ENCODE measurements at regions not wholly inside any gene's neighbourhood (a gene's known extent, or its start where the extent isn't known, plus 50 kb on each side); places are given as distances from the start of the nearest gene placed in this dataset.
A peak's percentile ranks its signal among the peaks of the same experiment; 100 is the strongest.

DNA sequence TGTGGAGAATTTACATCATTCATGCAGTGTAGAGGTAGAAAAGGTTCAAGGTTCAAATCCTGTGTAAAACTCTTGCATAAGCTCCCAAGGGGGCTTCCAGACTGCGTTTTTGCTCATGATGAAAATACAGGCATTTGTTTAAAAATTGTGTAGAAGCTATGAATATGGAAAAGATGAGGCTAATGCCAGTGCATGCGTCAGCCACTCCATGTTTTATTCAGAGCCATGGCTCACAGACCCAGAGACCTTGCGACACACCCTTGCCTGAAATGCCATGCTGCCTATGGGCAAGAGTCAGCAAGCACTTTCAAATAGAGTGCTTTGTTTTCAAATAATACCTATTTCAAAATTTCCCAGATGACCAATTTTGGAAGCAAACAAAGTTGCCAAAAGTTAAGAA lies 262.3 kb downstream of the TRIB2 start:
- no peak overlapping the region for H2AFZ ChIP-seq (ENCODE audit: low read length)
- DNase-seq (ENCODE audit: low spot score), result no peak
- TF ChIP-seq CEBPB (IDR thresholded peaks at IDR 0.05; ENCODE audit: borderline replicate concordance, low read depth, low read length), result peak; percentile 50
- TF ChIP-seq, protein P1, sequence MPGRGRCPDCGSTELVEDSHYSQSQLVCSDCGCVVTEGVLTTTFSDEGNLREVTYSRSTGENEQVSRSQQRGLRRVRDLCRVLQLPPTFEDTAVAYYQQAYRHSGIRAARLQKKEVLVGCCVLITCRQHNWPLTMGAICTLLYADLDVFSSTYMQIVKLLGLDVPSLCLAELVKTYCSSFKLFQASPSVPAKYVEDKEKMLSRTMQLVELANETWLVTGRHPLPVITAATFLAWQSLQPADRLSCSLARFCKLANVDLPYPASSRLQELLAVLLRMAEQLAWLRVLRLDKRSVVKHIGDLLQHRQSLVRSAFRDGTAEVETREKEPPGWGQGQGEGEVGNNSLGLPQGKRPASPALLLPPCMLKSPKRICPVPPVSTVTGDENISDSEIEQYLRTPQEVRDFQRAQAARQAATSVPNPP (CRISPR knock-in tag; IDR thresholded peaks at IDR 0.05), result no peak
- H3K4me2 ChIP-seq (ENCODE audit: low read depth, low read length), result no peak overlapping the region
- FAIRE-seq, result no peak
- no peaks in the 10 kb centered on the region for H3K79me2 ChIP-seq (ENCODE audit: insufficient read depth, low read length)
- CTCF ChIA-PET (ENCODE audit: low intra/inter-chr PET ratio, low total read pairs), result no interaction called here
- no peaks in the 10 kb centered on the region for H3K27me3 ChIP-seq (ENCODE audit: control insufficient read depth in 1 of 2, insufficient read depth in 2 of 2, low read length in 2 of 2)
- no peaks in the 10 kb centered on the region for H4K20me1 ChIP-seq (ENCODE audit: insufficient read depth, low read length)
- intact Hi-C loops (cut with micrococcal nuclease; ENCODE audit: unreplicated experiment), result no loop called here
- 48% methylated on average over 3 of the region's 3 CpGs for WGBS (ENCODE audit: low lambda C conversion rate)
- BruUV-seq (replicated peaks), result no TSS peak
- H3K27ac ChIP-seq (ENCODE audit: extremely low read length, insufficient read depth, low read length), result no peak overlapping the region
- H3K36me3 ChIP-seq (replicated peaks in 1 of 2; ENCODE audit: control insufficient read depth in 1 of 2, insufficient read depth in 2 of 2, low read length in 2 of 2), result no peaks in the 10 kb centered on the region
- no peak overlapping the region for H3K9ac ChIP-seq (ENCODE audit: insufficient read depth, low read depth, low read length)
- POLR2A ChIA-PET, result no interaction called here
- H3K4me1 ChIP-seq (ENCODE audit: insufficient read depth, low read length), result peaks cover 19% of the 10 kb centered on the region
- no peak overlapping the region for H3K4me3 ChIP-seq (replicated peaks in 1 of 3; ENCODE audit: insufficient read depth in 1 of 3, low read depth in 2 of 3, low read length in 3 of 3)
- no peak for ATAC-seq
- in situ Hi-C loops (cut with HindIII; ENCODE audit: extremely low pct_ligation_motif_present, low pct_unique_long_range_greater_than_20kb), result no loop called here
- H3K9me3 ChIP-seq (ENCODE audit: low read length), result no peaks in the 10 kb centered on the region

DNA sequence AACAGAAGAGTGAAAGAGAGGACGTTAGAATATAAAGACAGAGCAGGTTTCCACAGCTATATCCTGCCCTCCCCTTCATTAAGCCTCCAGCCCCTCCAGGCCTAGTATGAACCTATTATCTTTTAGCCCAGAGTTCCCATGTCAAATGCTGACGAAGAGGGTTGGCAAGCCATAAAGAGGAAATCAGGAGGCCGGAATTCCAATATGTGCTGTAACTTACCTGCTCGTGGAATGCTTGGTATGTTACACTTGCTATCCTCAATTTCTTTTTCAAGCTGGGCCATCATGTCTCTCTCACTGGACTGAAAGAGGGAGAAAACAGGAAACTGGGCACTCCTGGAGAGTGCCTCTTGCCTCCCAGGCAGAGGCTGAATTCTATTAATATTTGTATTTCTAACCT lies 264.1 kb downstream of the TRIB2 start:
- no peaks in the 10 kb centered on the region for H3K27me3 ChIP-seq (ENCODE audit: control insufficient read depth in 1 of 2, insufficient read depth in 2 of 2, low read length in 2 of 2)
- CTCF ChIA-PET (ENCODE audit: low intra/inter-chr PET ratio, low total read pairs), result no interaction called here
- no peaks in the 10 kb centered on the region for H3K79me2 ChIP-seq (ENCODE audit: insufficient read depth, low read length)
- 4% methylated on average over 4 of the region's 4 CpGs for WGBS (ENCODE audit: low lambda C conversion rate)
- no peaks in the 10 kb centered on the region for H3K36me3 ChIP-seq (replicated peaks in 1 of 2; ENCODE audit: control insufficient read depth in 1 of 2, insufficient read depth in 2 of 2, low read length in 2 of 2)
- no peak for DNase-seq (ENCODE audit: low spot score)
- no peak overlapping the region for H3K27ac ChIP-seq (ENCODE audit: extremely low read length, insufficient read depth, low read length)
- TF ChIP-seq, protein P2, sequence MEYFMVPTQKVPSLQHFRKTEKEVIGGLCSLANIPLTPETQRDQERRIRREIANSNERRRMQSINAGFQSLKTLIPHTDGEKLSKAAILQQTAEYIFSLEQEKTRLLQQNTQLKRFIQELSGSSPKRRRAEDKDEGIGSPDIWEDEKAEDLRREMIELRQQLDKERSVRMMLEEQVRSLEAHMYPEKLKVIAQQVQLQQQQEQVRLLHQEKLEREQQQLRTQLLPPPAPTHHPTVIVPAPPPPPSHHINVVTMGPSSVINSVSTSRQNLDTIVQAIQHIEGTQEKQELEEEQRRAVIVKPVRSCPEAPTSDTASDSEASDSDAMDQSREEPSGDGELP (IDR thresholded peaks at IDR 0.05; ENCODE audit: borderline replicate concordance, low read depth), result no peak
- TF ChIP-seq, protein P3, sequence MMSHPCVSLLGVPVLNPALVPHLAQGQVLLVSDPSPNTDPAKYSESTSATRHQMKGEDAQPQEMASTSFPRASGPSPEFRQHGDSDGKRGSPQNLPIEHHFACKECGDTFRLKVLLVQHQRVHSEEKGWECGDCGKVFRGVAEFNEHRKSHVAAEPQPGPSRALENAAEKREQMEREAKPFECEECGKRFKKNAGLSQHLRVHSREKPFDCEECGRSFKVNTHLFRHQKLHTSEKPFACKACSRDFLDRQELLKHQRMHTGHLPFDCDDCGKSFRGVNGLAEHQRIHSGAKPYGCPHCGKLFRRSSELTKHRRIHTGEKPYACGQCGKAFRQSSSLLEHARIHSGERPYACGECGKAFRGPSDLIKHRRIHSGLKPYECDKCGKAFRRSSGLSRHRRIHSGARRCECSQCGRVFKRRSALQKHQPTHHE (CRISPR knock-in tag; IDR thresholded peaks at IDR 0.05; ENCODE audit: borderline replicate concordance), result no peak
- no peak for TF ChIP-seq MAFK (conservative IDR thresholded peaks at IDR 0.05 in 1 of 2, IDR thresholded peaks at IDR 0.05 in 1 of 2; ENCODE audit: low read length in 2 of 2)
- peak; percentile 67 for TF ChIP-seq TEAD3 (CRISPR knock-in tag; optimal IDR thresholded peaks at IDR 0.05; ENCODE audit: borderline replicate concordance)
- no peak for TF ChIP-seq HMG20B (CRISPR knock-in tag; conservative IDR thresholded peaks at IDR 0.05)
- TF ChIP-seq, protein P4, sequence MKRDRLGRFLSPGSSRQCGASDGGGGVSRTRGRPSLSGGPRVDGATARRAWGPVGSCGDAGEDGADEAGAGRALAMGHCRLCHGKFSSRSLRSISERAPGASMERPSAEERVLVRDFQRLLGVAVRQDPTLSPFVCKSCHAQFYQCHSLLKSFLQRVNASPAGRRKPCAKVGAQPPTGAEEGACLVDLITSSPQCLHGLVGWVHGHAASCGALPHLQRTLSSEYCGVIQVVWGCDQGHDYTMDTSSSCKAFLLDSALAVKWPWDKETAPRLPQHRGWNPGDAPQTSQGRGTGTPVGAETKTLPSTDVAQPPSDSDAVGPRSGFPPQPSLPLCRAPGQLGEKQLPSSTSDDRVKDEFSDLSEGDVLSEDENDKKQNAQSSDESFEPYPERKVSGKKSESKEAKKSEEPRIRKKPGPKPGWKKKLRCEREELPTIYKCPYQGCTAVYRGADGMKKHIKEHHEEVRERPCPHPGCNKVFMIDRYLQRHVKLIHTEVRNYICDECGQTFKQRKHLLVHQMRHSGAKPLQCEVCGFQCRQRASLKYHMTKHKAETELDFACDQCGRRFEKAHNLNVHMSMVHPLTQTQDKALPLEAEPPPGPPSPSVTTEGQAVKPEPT (CRISPR knock-in tag; IDR thresholded peaks at IDR 0.05; ENCODE audit: low read depth), result no peak
- TF ChIP-seq SMAD3 (CRISPR knock-in tag; IDR thresholded peaks at IDR 0.05), result no peak
- TF ChIP-seq RAD21 (CRISPR knock-in tag; IDR thresholded peaks at IDR 0.05), result no peak
- no peak for TF ChIP-seq ELF1 (CRISPR knock-in tag; IDR thresholded peaks at IDR 0.05)
- POLR2A ChIA-PET, result no interaction called here
- no peak overlapping the region for H3K4me3 ChIP-seq (replicated peaks in 1 of 3; ENCODE audit: insufficient read depth in 1 of 3, low read depth in 2 of 3, low read length in 3 of 3)
- in situ Hi-C loops (cut with HindIII; ENCODE audit: extremely low pct_ligation_motif_present, low pct_unique_long_range_greater_than_20kb) (no loop called here), intact Hi-C loops (cut with micrococcal nuclease; ENCODE audit: unreplicated experiment) (no loop called here)
- no peak; the same call in 2 of the 3 replicates for ATAC-seq
- H4K20me1 ChIP-seq (ENCODE audit: insufficient read depth, low read length), result no peaks in the 10 kb centered on the region
- FAIRE-seq, result no peak
- no peaks in the 10 kb centered on the region for H3K9me3 ChIP-seq (ENCODE audit: low read length)
- no TSS peak for BruUV-seq (replicated peaks)
- H3K4me2 ChIP-seq (ENCODE audit: low read depth, low read length), result no peak overlapping the region
- peaks cover 19% of the 10 kb centered on the region for H3K4me1 ChIP-seq (ENCODE audit: insufficient read depth, low read length)
- H2AFZ ChIP-seq (ENCODE audit: low read length), result no peak overlapping the region
- no peak overlapping the region for H3K9ac ChIP-seq (ENCODE audit: insufficient read depth, low read depth, low read length)

All from HepG2 (cell line).